Spleen (tissue), 7 donors: ENCODE measurements at regions not wholly inside any gene's neighbourhood (a gene's known extent, or its start where the extent isn't known, plus 50 kb on each side); places are given as distances from the start of the nearest gene placed in this dataset.

Experiments
- CTCF ChIP-seq, 11 experiments: fragments of 200-600 bp in 7 of 11; fragments of 450-650 bp in 4 of 11; sonication (generic) in 4 of 11; IDR thresholded peaks in 8 of 11; conservative IDR thresholded peaks in 3 of 11; 1 replicate in 7 of 11; 2 replicates in 4 of 11; pipeline versions ENCODE4 v1.4.0 to v1.8.0; 2016 to 2021; ENCODE audit warnings: antibody characterized with exemption in 11 of 11, inconsistent platforms in 4 of 11, mild to moderate bottlenecking in 1 of 11
- POLR2AphosphoS5 ChIP-seq, 3 donors: sonication (generic); formaldehyde crosslinking; IDR thresholded peaks; one replicate each; pipeline ENCODE4 v1.5.1; 2017; ENCODE audit warnings: antibody characterized with exemption in 3 of 3
- donor health status: DM: no; HTN: no; CAD: no; lungs with moderate emphysema.
- donor health status: DM: no; HTN: no; CAD: no.
- donor health status: DM: no; HTN: no; CAD: no.

DNA sequence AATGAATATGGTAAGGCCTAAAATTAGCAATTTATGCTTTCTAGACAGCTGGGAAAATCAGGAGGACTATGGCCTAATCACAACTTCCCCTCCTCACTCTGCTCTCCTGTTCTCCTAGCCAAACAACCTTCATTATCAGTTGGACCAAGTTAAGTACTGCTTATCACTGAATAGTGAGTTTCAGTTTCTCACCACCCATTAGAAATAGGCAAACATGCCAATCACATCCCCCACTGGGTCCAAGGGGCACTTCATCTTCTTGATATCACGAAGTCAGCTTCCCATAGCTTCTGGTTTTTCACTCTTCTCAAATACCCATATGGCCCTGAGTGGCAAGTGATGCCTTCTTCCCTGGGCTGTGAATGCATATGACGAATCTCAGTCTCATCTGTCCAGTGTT lies 689.6 kb downstream of the SLITRK5 start:
- TF ChIP-seq CTCF (IDR thresholded peaks at IDR 0.05 in 8 of 11, conservative IDR thresholded peaks at IDR 0.05 in 3 of 11), result no peak
- no peak for TF ChIP-seq POLR2AphosphoS5 (IDR thresholded peaks at IDR 0.05)
